Left renal pelvis (tissue), 4 donors: ENCODE measurements at regions not wholly inside any gene's neighbourhood (a gene's known extent, or its start where the extent isn't known, plus 50 kb on each side); places are given as distances from the start of the nearest gene placed in this dataset.

Experiments used
- DNase-seq, 4 donors: peaks; one replicate each; pipeline ENCODE4 v3.0.0-alpha.2; 2013; ENCODE audit warnings: low read depth in 4 of 4, low spot score in 3 of 4

DNA sequence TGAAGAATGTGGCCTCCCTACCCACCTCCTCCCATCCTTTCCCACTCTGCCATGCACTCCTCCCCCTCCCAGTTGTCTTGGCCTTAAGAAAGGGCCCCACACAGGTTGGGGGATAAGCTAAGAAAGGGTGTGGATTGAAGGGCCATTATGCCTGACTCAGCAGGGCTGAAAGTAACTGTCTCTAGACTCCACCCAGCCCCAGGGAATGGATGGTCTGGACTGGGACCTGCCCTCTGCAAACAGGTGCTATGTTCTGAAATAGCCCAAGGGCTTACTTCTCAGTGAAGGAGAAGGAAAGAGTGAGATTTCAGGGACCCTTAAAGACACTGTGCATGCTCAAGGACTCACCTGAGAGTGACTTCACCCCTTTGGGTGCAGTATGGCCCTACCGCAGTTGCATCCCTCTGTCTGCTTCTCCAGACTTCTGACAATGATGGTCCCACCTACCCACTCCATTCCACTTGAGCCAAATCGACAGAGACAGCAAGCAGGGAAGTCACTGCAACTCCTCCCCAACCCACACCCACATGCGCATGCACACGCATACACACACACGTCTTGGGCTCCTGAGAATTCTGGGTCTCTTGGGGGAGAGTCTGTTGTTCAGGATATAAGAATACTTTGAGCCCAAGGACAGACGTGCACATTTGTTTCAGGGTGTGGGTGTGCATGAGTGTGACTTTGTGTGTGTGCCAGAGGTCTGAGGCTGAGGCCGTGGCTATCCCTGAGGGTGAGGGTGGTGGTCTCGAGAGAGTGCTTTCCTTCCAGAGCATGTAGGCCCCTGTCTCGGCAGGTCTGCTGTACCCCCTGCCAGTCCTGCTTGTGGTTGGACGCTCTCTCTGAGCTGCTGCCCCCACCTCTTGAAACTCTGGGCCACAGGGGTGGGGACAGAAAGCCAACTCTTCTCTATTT, 231.9 kb downstream of the PTPRU start:
- DNase-seq, result no peak

DNA sequence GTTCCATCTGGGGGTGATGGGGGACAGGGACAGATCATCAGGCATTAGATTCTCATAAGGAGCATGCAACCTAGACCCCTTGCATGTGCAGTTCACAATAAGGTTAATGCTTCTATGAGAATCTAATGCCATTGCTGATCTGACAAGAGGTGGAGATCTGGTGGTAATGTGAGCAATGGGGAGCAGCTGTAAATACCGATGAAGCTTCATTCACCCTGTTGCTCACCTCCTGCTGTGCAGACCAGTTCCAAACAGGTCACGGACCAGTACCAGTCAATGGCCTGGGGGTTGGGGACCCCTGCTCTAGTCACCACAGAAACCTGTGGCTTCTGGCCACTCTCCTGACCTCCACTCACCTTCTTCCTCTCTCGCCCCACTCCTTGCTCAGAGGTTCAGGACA, 229.9 kb downstream of the PTPRU start:
- DNase-seq, result no peak

DNA sequence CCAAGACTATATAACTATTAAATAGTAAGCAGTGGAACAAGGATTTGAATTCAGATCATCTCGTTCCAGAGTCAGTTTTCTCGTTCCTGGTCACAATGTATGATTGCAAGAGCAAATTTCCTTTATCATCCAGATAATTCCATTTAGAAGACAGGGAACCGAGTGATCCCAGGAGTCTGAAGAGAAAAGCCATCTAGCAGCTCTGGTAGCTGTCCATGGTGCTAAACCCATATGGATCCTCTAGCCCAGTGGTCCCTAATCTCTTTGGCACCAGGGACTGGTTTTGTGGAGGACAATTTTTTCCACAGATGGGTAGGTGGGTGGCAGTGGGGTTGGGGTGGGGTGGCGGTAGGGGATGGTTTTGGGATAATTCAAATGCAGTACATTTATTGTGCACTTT, 229.4 kb downstream of the PTPRU start:
- DNase-seq, result no peak

DNA sequence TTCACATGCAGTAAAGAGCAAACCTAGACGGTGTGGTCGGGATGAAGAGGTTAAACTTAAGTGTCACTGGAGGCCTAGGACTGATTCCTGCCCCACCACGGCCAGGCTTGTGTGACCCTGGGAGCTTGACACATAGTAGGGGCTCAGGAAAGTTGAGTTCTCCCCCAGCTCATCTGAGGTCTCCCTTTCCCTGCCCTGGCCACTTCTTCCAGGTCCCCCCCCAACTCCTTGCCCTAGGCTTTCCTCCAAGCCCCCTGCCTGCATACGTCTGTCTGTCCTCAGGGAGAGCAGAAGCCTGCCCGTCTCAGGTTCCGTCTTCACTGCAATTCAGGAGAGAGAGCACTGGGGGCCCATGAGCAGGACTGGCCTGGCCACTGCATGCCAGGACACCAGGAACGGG, 225.8 kb downstream of the PTPRU start:
- no peak for DNase-seq

DNA sequence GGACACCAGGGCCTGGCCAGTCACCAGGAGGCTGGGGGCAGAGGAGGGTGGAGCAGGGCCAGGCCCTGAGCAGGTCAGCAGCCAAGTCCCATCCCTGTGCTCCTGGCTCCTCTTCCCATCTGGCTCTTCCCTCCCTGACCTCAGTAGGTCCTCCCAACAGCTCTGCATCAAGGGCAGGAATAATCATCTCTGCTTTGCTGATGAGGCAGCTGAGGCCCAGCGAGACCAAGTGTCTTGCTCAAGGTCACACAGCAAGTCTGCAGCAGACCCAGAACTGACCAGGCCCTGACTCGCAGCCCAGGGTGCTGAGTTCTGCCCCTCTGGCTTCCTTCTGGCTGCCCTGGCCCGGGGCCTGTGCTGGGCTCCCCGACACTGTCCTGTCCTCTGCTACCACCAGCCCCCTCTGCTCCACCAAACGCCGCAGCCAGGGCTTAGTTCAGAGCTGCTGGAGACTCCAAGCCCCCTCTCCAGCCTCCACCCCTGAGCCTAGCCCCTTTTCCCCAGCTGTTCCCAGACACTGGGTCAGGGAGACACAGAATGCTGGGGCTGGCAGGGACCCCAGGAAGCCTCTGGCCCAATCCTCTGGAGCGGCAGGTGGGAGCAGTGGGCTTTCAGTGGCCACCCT, 224.9 kb downstream of the PTPRU start:
- no peak for DNase-seq

DNA sequence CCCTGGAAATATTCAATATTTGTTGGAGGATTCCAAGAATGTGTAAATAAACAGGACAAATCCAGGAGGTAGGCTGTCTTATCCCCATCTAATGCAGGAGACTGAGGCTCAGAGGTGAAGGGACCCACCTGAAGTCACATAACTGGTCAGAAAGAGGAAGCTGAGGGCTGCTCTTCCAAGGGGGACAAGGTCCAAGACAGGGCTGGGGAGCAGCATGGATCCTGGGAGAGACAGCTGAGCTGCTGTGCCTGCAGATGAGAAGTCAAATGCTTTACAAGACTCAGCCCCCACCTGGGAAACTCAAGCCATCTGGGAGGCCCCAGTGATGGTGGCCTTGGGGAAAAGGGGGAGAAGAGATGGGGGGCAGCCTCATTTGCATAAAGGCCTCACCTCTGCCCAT, 224.4 kb downstream of the PTPRU start:
- no peak for DNase-seq

DNA sequence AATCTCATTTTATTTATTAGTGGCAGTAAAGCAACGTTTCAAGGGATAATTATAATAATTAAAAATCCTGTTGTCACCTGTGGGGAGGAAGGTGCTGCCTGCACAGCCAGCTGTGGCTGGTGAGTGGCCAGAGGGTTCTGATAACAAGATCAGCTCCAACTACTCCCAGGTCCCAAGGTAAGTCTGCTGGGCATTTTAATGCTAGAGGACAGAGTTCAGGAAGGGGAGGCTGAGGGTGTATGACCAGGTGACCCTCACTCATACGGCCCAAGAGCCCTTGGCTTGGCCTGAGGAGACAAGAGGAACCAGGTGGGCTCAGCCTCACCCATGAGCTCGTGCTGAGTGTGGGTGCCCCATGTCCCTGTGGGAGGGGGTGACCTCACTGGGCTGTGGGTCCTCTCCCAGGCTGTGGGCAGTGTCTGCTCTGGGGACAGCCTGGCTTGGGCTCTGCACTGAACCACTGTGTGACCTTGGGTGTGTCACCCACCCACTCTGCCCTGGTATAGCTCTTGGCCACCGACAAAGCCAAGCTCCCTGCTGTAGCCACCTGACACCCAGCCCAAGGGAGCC, 223.8 kb downstream of the PTPRU start:
- no peak for DNase-seq

DNA sequence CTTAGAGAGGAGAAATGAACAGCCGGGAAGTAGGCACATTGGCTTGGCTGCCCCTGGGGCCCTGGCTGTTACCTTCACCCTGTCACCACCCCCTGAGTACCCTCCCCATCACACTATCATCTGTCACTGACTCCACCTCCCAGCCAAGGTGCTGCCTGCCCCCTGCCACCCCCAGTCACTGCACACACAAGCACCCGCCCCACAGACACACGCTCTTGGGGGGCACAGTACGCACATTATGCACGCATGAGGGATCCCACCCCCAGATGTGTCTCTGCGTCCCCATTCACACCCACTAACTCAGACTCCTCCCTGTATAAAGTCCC, 223.3 kb downstream of the PTPRU start:
- no peak for DNase-seq

DNA sequence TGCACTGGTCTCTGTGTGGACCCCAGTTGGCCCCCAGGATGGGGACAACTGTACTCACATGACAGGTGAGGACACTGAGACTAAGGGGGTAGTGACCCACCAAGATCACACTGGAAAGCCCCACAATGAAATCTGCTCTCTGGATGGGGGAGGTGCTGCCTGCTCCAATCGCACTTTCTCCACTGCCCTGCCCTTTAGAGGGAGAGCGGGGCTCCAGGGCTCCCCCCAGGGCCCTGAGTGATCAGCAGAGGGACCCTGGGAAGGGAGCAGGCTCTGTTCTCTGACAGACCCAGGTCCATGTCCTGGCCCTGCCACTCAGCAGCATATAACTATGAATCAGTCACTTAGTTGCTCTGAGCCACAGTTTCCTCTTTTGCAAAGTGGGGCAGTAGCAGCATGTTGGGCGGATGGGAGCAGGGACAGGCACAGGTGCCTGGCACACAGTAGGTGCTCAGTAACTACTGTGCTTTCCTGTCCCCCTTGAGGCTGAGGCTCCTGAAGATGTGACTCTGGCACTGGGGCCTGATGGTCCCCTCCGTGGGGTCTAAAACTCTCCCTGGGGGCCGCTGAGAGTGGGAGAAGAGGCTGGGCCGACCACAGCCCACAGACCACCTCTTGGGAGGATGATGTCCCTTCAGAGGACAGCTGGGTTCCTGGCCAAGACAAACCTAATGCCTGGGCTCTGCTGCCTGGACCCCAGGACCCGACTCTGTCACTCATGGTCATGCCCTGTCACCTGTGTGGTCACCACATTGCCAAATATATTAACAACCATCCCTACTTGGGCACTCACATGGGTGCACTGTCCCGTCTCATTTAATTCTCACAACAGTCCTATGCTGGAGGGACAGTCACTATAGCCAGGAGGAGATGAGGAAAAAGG, 222.7 kb downstream of the PTPRU start:
- DNase-seq, result no peak

DNA sequence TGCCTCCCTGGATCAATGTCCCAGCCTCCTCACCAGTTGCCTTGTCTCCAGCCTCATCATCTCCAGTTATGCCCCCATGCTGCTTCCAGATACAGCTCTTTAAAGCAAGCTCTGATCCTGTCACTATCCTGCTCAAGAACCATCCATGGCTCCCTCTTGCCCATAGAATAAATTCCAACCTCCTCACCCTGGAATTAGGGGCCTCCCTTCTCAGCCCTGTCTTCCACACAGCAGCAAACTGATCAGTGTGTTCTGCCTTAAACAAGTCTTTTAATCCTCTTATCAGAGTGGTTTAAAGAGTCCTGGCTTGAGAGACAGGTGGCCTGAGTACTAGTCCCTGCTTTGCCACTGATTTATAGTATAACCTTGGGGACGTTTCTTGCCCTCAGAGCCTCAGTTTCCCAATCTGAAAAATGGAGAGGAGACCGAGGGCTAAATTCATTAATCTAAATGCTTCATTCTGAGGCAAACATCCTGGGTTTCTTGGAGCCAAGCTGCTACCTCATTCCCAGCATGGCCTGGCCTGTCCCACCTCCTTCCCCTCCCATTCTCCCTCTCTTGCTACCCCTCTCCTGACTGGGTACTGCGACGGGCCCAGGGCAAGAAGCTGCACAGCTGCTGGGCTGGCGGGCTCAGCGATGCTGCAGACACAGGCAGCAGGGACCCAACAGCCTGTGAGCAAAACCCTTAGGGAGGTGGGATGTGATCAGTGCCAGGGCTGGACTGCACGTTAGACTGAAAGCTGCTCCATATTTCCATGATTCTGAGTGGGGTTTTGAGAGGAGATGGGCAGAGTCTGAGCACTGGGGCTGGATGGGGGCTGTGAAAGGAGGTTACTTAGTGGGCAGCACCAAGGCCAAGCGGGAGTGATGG, 221.4 kb downstream of the PTPRU start:
- no peak for DNase-seq

DNA sequence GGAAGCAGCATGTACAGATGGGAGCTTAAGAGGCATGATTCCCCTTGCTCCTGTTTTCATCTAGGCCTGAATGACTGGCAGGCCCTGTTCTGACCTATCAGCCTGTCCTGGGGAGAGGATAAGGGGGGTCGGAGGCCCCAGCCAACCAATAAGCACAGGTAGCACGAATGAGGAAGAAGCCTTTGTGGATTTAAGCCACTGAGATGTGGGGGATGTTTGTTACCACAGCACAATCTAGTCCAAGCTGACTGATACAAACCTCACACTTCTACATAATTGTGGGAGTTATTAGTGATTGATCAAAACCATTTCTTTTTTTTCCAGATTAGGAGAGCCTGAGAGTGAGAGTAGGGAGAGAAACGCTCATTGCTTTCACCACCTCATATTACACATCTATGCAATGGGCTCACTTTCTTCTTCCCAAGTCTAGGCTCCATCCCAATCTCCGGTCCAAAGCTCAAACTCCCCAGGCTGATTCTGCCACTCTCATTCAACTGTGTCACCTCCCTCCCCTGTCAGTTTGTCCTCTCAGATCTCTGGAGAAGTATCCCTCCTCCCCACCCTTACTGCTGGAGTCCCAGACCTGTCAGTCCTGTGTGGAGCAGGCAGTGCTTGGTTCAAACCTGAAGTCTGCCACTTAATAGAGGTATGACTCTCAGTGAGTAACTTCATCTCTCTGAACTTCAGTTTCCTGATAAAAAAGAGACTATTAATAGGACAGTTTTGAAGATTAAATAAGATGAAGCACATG, 220.5 kb downstream of the PTPRU start:
- no peak for DNase-seq

DNA sequence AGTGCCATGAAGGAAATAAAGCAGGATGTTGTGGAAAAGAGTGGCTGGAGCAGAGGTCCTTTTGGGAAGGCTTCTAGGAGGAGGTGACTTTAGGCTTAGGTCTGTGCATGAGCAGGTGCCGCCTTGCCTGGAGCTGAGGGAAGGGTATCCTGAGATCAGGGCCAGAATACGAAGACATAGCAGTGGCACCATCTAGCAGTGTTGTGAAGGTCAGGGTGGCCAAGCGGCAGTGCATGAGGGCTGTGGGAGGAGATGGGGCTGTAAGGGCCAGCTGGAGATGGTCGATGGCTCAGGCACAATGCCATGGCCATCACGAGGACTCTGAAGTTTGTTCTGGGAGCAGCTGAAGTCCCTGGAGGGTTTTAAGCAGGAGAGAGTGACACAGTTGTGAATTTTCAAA, 219.5 kb downstream of the PTPRU start:
- DNase-seq, result no peak

DNA sequence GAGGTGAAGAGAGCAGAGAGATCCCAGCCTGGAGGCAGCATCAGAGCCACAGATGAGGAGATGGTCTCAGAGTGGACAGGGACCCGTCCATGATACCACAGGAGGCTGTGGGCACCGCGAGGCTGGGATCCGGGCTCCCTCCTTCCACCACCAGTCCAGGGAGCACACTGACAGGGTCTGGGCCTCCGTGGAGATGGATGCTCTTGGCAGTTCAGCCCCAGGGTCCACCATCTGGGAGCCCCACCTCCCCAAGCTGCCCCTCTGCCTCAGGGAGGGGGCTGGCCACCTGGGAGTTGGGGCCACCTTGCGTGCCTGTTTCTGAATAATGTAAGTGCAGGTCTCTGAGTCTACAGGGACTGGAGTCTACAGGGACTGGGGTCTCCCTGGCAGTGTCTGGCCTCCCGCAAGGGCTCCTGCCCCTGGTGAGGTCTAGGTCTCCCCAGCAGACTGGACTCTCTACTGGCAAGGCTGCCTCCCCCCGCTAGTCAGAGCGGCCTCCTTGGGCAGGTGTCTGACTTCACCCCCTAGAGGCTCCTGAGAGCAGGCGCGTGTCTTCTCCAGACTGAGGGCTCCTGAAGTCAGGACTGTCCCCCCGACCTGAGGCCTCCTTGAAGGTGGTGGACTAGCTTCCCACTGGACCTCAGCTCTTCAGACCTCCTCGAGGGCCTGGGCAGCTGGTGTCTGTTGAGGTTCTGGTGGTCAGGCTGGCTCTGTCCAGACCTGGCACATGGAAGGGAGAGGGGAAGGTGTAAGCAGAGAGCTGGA, 218.5 kb downstream of the PTPRU start:
- DNase-seq, result no peak

DNA sequence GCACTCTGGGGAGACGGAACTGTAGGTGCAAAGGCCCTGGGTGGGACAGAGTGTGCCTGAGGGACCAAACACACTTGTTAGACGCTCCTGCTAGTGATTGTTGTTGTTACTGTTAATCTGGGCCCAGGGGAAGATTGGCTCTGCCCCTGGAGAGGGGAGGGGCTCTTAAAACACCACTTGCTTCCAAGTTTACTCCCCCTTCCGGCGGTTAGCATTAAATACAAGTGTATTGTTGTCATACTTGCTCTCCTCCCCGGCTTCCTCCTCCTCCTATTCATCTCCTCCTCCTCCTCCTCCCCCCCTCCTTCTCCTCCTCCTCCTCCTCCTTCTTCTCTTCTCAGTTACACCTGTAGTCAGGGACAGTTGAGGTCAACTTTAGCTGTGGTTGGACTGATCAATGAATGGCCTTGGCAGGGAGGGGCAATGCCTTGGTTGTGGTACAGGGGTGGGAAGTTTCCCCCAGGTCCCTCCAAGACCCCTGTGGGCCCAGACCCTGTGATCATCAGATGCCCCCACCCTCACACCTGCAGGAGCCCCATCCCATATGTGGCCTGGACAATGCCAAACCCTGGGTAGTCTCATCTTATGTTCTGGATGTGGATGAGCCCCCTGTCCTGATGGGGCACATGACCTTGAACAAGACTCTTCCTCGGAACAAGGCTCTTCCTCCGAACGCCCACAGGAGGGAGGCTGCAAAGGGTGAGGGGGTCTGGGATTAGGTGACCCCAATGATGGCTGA, 217.3 kb downstream of the PTPRU start:
- DNase-seq, result no peak

DNA sequence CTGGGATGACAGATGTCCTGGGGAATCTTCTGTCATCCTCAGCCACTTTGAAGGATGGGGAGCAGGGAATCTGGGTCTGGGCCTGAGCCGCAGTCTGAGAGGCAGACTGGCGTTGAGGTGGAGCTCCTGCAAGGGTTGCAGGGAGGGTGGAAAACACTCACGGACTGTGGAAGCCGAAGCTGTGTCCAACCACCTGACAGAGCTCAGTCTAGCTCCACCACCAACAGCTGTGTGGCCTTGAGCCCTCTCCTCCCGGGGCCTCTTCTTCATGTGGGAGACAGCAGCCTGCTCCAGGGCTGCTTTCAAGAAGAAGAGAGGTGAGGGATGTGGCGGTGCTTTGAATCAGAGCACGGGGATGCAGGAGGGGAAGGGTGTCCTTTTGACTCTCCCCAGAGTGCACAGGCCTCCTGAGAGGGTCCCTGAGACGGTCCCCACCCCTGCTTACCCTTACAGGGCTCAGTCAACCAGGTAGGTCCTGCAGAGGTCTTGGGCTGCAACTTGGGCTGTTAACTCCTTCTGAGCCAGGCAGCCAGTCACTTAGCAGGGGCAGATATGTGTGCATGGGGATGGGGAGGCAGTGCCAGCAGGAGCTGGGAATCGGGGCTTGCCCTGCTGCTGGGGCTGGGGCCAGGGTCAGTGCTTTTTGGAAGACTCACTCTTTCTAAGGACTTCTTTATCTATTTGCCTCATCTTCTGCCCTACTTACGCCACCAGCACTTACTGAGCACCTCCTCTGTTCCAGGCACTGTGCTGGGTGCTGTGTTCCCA, 216.3 kb downstream of the PTPRU start:
- no peak for DNase-seq

DNA sequence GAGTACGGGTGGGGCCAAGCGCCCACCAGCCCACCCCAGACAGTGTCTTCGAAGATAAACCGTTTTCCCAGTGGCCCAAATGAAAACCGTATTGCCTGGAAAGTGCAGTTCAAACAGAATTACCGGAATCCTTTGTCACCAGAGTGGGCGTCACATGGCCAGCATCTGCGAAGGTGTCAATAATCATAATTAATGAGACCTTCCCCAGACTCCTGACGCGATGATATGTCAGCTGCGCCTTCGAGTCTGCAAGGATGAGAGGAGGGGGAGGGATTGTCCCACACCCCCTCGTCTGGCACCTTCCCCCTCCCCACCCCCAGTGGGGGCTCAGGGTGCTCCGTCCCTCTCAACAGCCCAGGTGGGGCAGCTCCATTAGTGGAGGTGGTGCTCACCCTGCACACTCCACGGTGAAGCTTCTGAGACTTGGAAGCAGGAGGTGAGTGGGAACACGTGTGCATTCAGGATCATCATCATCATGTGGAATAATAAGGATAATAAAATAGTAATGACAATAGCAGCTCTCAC, 215.1 kb downstream of the PTPRU start:
- no peak for DNase-seq

DNA sequence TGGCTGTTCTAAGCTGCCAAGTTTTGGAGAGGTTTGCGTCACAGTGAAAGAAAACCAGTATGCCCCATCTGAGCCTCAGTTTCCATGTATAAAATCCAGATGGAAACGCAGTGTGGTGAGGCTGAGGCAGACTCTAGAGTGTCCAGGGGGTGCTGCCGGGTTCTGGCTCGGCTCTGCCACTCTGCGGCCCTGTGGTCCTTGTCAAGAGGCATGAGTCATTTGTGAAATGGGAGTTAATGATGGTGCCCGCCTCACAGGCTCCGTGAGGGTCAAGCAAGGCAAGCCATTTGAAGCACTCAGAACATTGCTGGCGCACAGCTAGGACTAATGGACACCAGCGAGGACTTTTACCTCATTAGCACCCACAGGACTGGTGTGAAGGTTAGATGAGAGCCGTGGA, 214.3 kb downstream of the PTPRU start:
- DNase-seq, result no peak
